C4-2B (cell line): ENCODE measurements at regions not wholly inside any gene's neighbourhood (a gene's known extent, or its start where the extent isn't known, plus 50 kb on each side); places are given as distances from the start of the nearest gene placed in this dataset.

Source experiments
- ZFX ChIP-seq: fragments of 450-650 bp; IDR thresholded peaks from 2 replicates; pipeline ENCODE4 v1.6.1; 2017
- TF ChIP-seq, protein P1 (sequence below): fragments of 450-650 bp; conservative IDR thresholded peaks from 2 replicates; pipeline ENCODE4 v1.5.1; 2017; ENCODE audit warnings: mild to moderate bottlenecking

DNA sequence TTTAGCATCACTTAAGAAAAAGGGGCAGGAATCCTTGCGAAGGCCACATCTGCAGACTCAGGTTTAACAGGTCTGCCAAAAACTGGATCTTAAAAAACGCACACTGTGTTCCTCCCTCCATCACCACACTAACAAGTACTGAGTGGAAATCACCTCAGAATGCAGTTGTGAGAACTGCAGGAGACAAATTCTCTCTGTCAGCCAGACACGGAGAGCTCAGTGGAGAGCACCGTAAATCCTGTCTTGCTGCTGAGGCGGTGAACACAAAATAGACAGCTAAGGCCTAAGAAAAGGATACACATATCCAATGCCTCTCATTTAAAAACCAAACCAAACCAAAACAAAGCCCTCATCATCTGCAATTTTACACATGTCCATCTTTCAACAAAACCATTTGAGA, 1287.6 kb downstream of the EFNB2 start:
- TF ChIP-seq, protein P1, sequence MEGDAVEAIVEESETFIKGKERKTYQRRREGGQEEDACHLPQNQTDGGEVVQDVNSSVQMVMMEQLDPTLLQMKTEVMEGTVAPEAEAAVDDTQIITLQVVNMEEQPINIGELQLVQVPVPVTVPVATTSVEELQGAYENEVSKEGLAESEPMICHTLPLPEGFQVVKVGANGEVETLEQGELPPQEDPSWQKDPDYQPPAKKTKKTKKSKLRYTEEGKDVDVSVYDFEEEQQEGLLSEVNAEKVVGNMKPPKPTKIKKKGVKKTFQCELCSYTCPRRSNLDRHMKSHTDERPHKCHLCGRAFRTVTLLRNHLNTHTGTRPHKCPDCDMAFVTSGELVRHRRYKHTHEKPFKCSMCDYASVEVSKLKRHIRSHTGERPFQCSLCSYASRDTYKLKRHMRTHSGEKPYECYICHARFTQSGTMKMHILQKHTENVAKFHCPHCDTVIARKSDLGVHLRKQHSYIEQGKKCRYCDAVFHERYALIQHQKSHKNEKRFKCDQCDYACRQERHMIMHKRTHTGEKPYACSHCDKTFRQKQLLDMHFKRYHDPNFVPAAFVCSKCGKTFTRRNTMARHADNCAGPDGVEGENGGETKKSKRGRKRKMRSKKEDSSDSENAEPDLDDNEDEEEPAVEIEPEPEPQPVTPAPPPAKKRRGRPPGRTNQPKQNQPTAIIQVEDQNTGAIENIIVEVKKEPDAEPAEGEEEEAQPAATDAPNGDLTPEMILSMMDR, result no peak
- no peak for TF ChIP-seq ZFX
